ENCODE measurements at regions not wholly inside any gene's neighbourhood (a gene's known extent, or its start where the extent isn't known, plus 50 kb on each side); places are given as distances from the start of the nearest gene placed in this dataset.

DNA sequence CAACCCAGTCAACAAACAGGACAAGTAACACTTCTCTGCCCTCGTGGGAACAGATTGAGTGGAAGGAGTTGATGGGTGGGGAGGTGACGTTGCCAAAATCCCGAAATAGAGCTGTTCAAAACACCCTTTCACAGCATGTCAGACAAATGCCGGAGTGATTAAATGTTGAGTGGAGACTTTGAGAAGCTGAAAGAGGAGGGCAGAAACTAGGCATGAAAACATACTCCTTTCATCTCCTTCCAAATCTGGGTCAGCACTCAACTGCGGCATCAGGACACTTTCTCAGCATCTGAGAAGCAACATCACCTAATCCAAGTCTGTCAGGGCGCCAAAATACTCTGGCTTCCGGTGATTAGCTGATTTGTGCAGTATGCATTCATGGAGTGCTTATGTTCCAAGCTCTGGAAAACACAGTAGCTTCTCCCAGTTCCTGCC lies 51.5 kb upstream of the MRI1 start:
- DNase-seq (ENCODE audit: low read depth) = no peak
- TF ChIP-seq, protein P1, sequence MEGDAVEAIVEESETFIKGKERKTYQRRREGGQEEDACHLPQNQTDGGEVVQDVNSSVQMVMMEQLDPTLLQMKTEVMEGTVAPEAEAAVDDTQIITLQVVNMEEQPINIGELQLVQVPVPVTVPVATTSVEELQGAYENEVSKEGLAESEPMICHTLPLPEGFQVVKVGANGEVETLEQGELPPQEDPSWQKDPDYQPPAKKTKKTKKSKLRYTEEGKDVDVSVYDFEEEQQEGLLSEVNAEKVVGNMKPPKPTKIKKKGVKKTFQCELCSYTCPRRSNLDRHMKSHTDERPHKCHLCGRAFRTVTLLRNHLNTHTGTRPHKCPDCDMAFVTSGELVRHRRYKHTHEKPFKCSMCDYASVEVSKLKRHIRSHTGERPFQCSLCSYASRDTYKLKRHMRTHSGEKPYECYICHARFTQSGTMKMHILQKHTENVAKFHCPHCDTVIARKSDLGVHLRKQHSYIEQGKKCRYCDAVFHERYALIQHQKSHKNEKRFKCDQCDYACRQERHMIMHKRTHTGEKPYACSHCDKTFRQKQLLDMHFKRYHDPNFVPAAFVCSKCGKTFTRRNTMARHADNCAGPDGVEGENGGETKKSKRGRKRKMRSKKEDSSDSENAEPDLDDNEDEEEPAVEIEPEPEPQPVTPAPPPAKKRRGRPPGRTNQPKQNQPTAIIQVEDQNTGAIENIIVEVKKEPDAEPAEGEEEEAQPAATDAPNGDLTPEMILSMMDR (conservative IDR thresholded peaks at IDR 0.05; ENCODE audit: low read depth, low read length) = no peak
- no peak overlapping the region for H3K4me3 ChIP-seq (ENCODE audit: low read length)

GRCh38 chr19:13707915-13708314 lies 56.4 kb upstream of the MRI1 start:
- TF ChIP-seq, protein P1 (conservative IDR thresholded peaks at IDR 0.05; ENCODE audit: low read depth, low read length) = no peak
- DNase-seq (ENCODE audit: low read depth) = no peak
- no peak overlapping the region for H3K4me3 ChIP-seq (ENCODE audit: low read length)

DNA sequence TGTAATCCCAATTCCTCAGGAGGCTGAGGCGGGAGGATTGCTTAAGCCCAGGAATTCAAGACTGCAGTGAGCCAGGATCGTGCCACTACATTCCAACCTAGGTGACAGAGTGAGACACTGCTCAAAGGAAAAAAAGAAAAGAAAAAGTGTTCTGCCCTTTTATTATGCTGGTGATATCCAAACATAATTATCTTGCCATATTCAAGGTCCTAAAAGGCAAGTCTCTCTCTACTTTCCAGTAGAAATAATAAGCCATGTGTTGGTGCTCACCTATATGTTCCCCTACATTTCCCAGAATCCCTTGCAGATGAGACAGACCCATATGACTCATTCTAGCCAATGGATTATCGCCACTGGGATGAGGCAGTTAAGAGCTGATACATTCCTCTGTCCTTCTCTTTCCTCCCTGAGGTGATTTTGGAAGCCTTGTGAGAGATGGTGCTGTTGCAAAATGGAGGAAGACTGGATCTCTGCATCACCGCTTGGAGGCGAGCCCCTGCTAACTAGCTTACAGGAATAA lies 58.3 kb upstream of the MRI1 start:
- H3K4me3 ChIP-seq (ENCODE audit: low read length) = no peak overlapping the region
- TF ChIP-seq, protein P1 (conservative IDR thresholded peaks at IDR 0.05; ENCODE audit: low read depth, low read length) = no peak
- no peak for DNase-seq (ENCODE audit: low read depth)

DNA sequence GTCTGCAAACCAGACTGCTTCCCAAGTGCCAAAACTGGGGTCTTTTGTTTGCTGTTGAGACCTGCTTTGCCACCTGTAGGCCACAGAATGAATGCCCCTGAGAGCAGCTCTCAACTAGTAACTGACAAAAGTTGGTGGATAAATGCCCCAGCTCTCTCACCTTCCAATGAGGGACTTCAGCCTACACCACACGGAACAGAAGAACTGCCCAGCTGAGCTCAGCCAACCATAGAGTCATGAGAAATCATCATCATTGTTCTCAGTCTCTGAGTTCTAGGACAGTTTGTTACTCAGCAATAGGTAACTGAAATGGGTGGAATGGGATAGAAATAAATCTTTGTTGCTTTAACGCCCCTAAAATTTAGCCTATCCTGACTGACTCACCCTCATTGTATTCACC lies 59.1 kb upstream of the MRI1 start:
- TF ChIP-seq, protein P1 (conservative IDR thresholded peaks at IDR 0.05; ENCODE audit: low read depth, low read length) = no peak
- no peak for DNase-seq (ENCODE audit: low read depth)
- no peak overlapping the region for H3K4me3 ChIP-seq (ENCODE audit: low read length)

- no peak overlapping the region for H3K4me3 ChIP-seq (ENCODE audit: low read length)
- TF ChIP-seq, protein P1 (conservative IDR thresholded peaks at IDR 0.05; ENCODE audit: low read depth, low read length) = no peak
Measured at GRCh38 chr19:13701624-13702023, 62.7 kb upstream of the MRI1 start.

GRCh38 chr19:13700621-13701020 lies 63.7 kb upstream of the MRI1 start:
- TF ChIP-seq, protein P1 (conservative IDR thresholded peaks at IDR 0.05; ENCODE audit: low read depth, low read length) = no peak

More at GRCh38 chr19:13701624-13702023, 62.7 kb upstream of the MRI1 start:
- no peak for DNase-seq (ENCODE audit: low read depth)

DNA sequence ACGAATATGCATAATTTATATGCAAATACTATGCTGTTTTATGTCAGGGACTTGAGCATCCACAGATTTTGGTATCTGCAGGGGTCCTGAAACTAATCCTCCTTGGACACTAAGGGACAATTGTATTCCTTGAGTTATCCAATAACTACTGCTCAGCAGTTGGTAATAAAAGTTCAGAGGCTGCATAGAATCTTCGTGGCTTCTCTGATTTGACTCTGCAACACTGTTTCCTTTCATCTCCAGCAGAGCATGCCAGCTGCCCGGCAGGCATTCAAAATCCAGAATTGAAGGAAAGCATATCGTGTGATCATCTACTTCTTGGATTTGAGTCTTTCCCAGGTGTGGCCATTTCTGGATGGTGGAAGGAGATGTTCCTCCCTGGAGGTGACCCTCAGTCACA lies 64.5 kb upstream of the MRI1 start:
- TF ChIP-seq, protein P1 (conservative IDR thresholded peaks at IDR 0.05; ENCODE audit: low read depth, low read length) = no peak
- DNase-seq (ENCODE audit: low read depth) = no peak

More at GRCh38 chr19:13700621-13701020, 63.7 kb upstream of the MRI1 start:
- H3K4me3 ChIP-seq (ENCODE audit: low read length) = no peak overlapping the region
- no peak for DNase-seq (ENCODE audit: low read depth)

More for the DNA sequence above, 64.5 kb upstream of the MRI1 start:
- H3K4me3 ChIP-seq (ENCODE audit: low read length) = no peak overlapping the region

Measured in retinal pigment epithelial cell (primary cell).